GM12801 (cell line): ENCODE measurements at regions not wholly inside any gene's neighbourhood (a gene's known extent, or its start where the extent isn't known, plus 50 kb on each side); places are given as distances from the start of the nearest gene placed in this dataset.

Source experiments
- CTCF ChIP-seq: IDR thresholded peaks from one replicate; pipeline ENCODE4 v1.5.1; 2011; ENCODE audit warnings: control low read depth; ENCODE audit not compliant: insufficient read length; ENCODE audit errors: extremely low read depth

- TF ChIP-seq CTCF = no peak
Observed at GRCh38 chr5:154608531-154609011, 130.5 kb upstream of the HAND1 start.

GRCh38 chr5:154607746-154608145, 129.7 kb upstream of the HAND1 start:
- no peak for TF ChIP-seq CTCF

GRCh38 chr5:154606246-154606645, 128.2 kb upstream of the HAND1 start:
- TF ChIP-seq CTCF = no peak

- no peak for TF ChIP-seq CTCF
Observed at GRCh38 chr5:154603953-154604679, 126.1 kb upstream of the HAND1 start.

GRCh38 chr5:154603485-154603884, 125.5 kb upstream of the HAND1 start:
- no peak for TF ChIP-seq CTCF

- no peak for TF ChIP-seq CTCF
Observed at GRCh38 chr5:154603011-154603410, 125.0 kb upstream of the HAND1 start.

GRCh38 chr5:154601014-154601413, 123.0 kb upstream of the HAND1 start:
- TF ChIP-seq CTCF = no peak
